DMS153 treated with DMSO at 0.1 percent for 48 hours (cell line): ENCODE measurements at regions not wholly inside any gene's neighbourhood (a gene's known extent, or its start where the extent isn't known, plus 50 kb on each side); places are given as distances from the start of the nearest gene placed in this dataset.

Source experiments
- DNase-seq: peaks from one replicate; lab custom pipeline; 2025; ENCODE audit not compliant: unreplicated experiment; lab: John Stamatoyannopoulos, UW

DNA sequence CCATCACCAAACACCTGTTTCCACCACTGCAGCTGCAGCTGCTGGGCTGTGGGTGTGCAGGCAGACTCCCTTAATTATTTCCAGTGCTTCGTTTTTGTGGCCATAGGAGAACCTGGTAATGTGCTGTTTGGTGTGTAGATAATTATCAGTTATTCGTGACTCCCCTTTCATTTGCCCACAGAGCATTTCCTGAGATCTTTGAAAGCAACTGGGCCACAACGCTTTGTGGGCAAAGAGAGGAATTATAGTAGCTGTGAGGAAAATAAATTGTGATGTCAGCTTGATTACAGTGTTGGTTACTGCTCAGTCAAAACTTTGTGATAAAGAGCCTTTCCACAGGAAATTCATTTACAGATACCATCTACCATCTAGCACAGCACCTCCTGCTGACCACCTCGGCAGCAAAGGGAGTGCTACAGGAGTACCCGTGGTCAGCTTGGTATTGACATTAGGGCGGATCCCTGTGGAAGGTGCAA, 193.3 kb upstream of the SLCO3A1 start:
- DNase-seq = no peak

- no peak for DNase-seq
These were observed 189.2 kb upstream of the SLCO3A1 start for GRCh38 chr15:91664224-91664836.

- DNase-seq = no peak
These were observed 188.3 kb upstream of the SLCO3A1 start for GRCh38 chr15:91665212-91665611.

DNA sequence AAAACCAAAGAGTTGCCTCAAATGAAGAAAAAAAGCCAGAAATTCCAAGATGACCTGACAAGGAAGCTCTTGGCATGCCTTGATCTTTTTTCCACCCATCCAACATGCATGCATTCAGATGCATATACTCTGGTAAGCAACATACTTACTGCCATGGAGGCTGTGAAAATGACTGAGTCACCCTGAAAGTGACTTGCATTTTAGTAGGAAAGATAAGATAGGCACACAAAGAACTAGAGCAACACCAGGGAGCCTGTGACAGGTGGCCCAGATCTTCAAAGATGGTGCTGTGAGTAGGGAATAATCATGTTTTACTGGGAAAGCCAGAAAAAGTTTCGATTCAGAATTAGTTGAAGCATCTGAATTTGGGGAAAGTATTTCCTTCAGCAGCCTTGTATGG, 185.1 kb upstream of the SLCO3A1 start:
- DNase-seq = no peak

DNA sequence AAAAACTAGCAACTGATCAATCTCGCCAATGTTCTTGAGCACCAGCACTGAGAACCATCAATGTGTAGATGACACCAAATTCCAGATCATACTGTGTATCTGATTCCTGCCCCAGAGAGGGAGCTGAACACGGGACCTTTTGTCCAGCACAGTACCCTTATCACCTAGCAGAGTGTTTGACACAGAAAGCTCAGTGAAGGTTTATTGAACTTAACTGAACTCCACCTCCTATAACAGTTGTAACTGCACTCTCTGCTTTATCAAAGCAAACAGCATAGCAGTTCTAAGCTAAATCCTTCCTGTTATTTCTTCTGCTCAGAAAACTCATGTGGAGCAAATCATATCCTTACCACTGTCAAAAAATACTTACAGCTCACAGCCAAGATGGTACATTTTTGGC, 183.4 kb upstream of the SLCO3A1 start:
- DNase-seq = no peak

DNA sequence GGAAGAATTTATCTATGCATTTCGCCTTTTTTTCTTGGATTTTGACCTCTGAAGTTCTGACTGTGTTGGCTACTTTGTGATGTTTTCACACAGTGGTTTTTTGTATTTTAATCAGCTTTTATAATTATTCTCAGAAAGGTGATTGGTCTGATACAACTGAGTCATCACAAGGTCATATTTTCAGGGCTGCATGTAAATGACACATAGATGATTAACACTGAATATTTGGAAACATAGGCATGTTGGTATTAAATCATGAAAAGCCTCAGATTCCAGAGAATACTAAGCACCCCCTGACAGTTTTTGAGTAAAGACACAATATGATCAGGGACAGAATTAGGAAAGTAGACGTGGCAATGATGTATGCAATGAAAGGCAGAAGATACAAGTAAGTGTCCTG, 175.5 kb upstream of the SLCO3A1 start:
- no peak for DNase-seq

GRCh38 chr15:91679447-91679846, 174.1 kb upstream of the SLCO3A1 start:
- DNase-seq = no peak

GRCh38 chr15:91685436-91685835, 168.1 kb upstream of the SLCO3A1 start:
- no peak for DNase-seq

- DNase-seq = no peak
These were observed 164.7 kb upstream of the SLCO3A1 start for GRCh38 chr15:91688811-91689210.

GRCh38 chr15:91689377-91689776, 164.1 kb upstream of the SLCO3A1 start:
- DNase-seq = no peak

- DNase-seq = no peak
These were observed 160.9 kb upstream of the SLCO3A1 start for GRCh38 chr15:91692596-91692995.

DNA sequence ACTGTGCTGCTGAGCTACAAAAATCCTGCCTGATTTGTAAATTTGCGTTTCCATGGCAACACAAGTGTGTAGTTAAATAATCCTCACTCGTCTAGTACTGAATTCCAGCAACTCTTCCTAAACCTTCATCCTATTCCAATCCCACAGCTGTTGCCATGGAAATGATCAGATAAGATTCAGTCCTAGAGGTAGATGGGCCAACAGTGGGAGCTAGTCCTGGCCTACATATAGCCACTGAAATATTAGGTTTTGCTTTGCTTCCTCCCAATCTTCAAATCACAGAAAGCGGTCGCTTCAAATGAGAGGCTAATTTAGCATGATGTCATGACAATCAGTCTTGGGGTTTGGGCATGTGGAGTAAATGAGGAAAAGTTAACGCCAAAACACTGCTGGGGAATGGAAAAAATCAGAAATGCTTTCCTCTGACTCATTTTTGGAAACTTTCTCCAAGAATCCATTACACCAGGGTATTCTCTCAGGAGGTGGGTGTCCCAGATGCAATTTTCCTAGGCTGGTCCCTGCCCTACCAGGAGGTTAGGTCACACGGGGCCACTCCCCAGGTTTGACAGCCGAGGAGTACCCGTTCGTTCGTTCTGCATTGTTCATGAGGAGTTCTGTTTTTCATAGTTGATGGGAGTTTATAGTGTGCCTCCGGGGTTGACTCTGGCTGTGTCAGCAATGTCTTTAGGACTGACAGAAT, 159.2 kb upstream of the SLCO3A1 start:
- DNase-seq = no peak

- no peak for DNase-seq
These were observed 158.7 kb upstream of the SLCO3A1 start for GRCh38 chr15:91694831-91695210.

- DNase-seq = no peak
These were observed 157.7 kb upstream of the SLCO3A1 start for GRCh38 chr15:91695799-91696198.

DNA sequence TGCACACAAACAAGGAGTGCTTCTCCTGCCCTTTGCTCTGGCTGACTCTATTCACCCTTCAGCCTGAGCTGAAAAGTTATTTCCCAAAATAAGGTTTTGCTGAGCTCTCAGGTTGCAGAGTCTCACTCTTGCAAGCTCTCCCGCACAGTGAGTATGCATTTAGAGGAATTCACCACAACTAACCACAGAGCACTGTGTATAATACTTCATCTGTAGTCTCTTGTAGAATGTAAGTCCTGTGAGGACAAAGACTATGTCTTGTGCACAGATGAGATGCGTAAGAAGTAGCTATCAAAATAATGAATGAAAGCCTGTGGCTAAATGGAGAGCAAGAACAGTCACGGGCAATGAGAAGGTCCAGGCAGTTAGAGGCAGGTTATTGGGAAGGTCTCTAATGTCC, 156.5 kb upstream of the SLCO3A1 start:
- no peak for DNase-seq

GRCh38 chr15:91698241-91698640, 155.3 kb upstream of the SLCO3A1 start:
- DNase-seq = no peak

GRCh38 chr15:91699741-91700140, 153.8 kb upstream of the SLCO3A1 start:
- no peak for DNase-seq

- DNase-seq = no peak
These were observed 150.2 kb upstream of the SLCO3A1 start for GRCh38 chr15:91703274-91703673.

DNA sequence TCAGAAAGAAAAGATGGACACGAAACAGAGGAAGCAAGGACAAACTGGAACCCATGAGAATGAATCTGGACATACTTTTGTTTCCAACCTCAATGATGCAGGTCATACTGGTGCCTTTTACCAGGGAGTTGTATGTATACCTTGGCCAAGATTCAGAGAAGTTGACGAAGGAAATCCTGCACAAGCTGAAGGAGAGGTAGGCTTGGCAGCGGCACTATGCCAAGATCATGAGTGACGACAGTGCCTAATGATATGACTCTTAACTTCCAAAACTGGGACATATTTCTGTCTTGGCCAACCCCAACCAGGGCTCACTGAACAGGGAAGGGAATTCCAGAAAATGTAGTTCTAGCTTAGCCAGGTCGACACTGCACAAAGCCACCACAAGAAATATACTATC, 149.2 kb upstream of the SLCO3A1 start:
- no peak for DNase-seq

- DNase-seq = peak; percentile 5
These were observed 147.0 kb upstream of the SLCO3A1 start for GRCh38 chr15:91706322-91707032.

DNA sequence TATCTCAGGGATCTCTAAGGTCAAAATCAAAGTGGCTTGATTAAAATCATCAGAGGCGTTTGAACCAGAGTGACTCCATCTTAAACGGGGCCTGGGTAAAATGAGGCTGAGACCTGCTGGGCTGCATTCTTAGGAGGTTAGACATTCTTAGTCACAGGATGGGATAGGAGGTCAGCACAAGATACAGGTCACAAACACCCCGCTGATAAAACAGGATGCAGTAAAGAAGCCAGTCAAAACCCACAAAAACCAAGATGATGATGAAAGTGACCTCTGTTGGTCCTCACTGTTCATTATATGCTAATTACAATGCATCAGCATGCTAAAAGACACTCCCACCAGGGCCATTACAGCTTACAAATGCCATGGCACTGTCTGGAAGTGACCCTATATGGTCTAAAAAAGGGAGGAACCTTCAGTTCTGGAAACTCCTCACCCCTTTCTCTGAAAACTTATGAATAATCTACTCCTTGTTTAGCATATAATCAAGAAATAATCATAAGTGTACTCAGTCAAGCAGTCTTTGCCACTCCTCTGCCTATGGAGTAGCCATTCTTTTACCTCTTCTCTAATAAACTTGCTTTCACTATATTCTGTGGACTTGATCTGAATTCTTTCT, 143.3 kb upstream of the SLCO3A1 start:
- DNase-seq = no peak
